Caki2 (cell line): ENCODE measurements at regions not wholly inside any gene's neighbourhood (a gene's known extent, or its start where the extent isn't known, plus 50 kb on each side); places are given as distances from the start of the nearest gene placed in this dataset.
"Not testable (repeated sequence)": the region's sequence is repeated elsewhere in the genome, so short reads cannot be mapped to it uniquely, and the experiment has no call there.

ENCODE experiments used
- DNase-seq: peaks from one replicate; pipeline ENCODE4 v3.0.0-alpha.2; 2015; ENCODE audit warnings: low read depth
- in situ Hi-C: cut with HindIII; loops from 2 replicates; pipeline ENCODE4 v1.10.0; 2016; ENCODE audit warnings: low sequenced_read_pairs, low pct_unique_long_range_greater_than_20kb, mixed read lengths

DNA sequence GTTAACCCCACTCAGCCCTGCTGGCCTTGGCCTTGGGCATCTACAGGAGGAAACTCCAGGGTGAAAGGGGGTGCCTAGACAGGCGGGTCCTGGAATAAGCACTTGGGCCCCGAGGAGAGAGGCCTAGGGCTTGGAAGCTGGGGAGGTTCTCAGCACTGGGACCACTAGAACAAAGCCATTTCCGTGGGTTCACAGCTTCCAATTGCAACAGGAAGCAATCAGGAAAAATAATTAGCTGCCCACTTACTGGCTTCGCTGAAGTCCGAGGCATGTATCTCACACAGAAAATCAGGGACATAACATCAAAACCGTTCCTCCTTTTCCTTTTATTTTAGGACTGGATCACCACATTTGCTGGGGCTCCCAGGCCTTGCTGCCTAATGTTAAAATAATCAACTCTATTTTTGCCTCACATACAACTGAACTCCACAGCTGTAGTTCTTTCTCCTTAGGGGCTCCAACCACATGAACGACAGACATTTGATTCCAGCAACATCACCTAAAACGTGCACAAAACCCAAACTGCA, 161.1 kb upstream of the GRK3 start:
- in situ Hi-C loops: no loop called here
- DNase-seq: no peak

DNA sequence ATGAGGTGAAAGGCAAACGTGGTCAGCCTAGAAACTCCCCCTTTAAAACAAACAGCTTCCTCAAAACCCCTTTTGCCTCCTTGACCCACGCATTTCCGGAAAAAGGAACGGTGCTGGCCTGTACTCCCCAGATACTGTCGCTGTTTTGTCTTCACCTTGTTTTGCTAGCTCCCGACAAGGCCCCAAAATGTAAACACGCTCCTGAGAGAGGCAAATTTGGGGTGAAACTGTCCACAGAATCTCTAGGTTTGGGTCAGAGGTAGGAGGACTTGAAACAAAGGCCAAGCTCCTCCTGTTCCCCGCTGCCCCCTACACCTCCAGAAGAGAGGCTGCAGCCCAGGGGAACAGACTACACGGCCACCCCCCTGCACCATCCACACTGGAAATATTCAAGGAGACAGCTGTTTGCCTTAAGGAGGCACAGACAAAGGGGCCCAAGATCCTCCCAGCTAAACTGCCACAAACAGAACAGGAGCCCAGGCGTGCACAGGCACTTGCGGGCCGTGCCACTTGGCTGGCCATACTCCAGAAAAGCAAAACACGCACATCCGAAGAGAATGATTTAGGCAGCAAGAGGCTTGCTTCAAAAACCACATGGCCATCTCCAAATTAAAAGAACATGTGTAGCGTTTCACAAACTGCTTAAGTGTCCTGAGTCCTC, 160.5 kb upstream of the GRK3 start:
- in situ Hi-C loops: no loop called here
- DNase-seq: peak; percentile 39

GRCh38 chr22:25404556-25404927, 159.9 kb upstream of the GRK3 start:
- no peak for DNase-seq
- in situ Hi-C loops: no loop called here

- peak; percentile 64 for DNase-seq
- in situ Hi-C loops: no loop called here
Observed at GRCh38 chr22:25404928-25405816, 159.3 kb upstream of the GRK3 start.

GRCh38 chr22:25405841-25406509, 158.5 kb upstream of the GRK3 start:
- no peak for DNase-seq
- in situ Hi-C loops: no loop called here

DNA sequence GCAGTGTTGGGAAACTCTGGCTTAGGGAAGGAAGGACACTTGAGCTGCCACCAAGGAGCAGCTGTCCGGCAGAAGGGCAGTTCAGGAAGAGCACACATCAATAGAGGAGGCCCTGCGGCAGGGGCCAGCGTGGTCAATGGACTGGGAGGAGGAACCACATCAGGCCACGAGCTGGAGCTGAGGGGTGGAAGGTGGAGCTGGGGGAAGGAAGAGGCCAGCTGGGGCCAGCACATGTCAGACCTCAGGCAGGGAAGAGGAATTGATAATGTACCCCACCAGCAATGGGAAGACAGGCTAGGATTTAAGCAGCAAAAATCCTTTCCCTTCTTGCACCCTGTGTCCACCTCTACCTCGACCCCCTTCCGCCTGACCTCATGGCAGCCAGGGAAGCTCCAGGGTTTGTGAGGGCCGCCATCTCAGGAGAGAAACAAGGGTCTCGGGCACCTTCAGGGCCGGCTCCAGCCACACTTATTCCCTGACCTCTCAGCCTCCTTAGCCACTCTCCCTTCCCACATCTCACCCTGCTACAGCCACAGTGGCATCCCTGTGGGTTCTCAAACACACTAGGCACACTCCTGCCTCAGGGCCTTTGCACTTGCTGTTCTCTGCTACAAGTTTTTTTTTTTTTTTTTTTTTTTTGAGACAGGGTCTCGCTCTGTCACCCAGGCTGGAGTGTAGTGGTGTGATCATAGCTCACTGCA, 157.8 kb upstream of the GRK3 start:
- in situ Hi-C loops: no loop called here
- DNase-seq: no peak

DNA sequence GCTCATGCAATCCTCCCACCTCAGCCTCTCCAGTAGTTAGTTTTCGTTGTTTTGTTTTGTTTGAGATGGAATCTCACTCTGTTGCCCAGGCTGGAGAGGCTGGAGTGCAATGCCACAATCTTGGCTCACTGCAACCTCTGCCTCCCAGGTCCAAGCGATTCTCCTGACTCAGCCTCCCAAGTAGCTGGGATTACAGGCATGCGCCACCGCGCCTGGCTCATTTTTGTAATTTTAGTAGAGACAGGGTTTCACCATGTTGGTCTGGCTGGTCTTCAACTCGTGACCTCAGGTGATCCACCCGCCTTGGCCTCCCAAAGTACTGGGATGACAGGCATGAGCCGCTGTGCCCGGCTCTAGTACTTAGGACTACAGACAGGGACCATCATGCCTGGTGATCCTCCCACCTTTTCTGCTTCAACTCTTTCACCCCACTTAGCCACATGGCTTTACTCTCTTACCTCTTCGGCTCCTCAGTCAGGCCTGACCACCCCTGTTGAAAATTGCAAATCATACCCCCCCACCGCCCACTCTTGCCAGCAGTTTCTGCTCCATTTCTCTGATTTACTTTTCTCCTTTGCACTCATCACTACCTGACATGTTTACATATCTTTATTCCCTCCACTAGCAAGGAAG, 157.1 kb upstream of the GRK3 start:
- in situ Hi-C loops: no loop called here
- no peak for DNase-seq

GRCh38 chr22:25407859-25408229, 156.6 kb upstream of the GRK3 start:
- DNase-seq: no peak
- in situ Hi-C loops: no loop called here

GRCh38 chr22:25409240-25409639, 155.2 kb upstream of the GRK3 start:
- DNase-seq: no peak
- in situ Hi-C loops: no loop called here

DNA sequence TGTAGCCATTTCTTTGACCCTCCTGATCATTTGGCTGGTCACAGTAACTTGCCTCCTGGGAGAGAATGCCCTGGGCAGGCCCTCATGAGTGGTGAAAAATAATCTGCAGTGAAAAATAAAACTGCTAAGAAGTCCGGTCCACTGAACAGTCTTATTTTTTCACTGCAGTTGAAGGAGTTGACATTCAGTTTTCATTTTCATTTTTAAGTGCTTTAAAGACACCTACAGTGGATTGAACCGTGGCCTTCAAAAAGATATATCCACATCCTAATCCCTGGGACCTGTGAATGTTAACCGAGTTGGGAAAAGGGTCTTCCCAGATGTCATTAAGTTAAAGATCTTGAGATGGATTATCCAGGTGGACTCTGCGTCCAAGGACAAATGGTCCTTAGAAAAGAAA, 153.6 kb upstream of the GRK3 start:
- in situ Hi-C loops: no loop called here
- DNase-seq: no peak

DNA sequence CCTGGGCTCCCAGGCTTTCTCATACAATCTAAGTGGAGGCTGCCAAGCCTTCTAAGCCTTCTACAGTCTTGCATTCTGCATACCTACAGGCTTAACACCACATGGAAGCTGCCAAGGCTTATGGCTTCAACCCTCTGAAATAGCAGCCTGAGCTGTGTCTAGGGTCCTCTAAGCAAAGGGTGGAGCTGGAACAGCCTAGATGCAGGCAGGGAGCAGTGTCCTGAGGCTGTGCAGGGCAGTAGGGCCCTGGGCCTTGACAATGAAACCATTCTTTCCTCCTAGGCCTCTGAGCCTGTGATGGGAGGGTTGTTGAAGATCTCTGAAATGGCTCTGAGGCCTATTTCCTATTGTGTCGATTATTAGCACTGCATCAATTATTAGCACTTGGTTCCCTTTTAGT, 150.9 kb upstream of the GRK3 start:
- in situ Hi-C loops: no loop called here
- DNase-seq: no peak

DNA sequence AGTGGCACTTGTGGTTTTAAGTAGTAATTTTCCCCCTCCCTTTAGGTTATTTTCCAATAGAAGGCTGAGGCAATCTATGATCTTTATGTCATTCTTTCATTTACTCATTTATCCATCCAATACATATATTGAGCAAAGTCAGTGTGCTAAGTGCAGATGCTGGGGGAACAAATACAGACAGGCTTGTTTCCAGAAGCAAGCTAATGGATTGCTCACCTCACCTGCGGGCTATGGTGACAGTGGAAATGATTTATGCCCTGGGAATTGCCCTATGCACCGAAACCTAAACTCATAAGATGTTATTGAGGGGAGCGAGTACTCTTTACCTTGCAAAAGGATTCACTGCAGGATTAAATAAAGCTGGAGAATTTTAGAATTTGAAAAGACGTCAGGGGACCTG, 148.7 kb upstream of the GRK3 start:
- in situ Hi-C loops, DNase-seq: not testable (repeated sequence)

GRCh38 chr22:25417826-25418225, 146.6 kb upstream of the GRK3 start:
- DNase-seq, in situ Hi-C loops: not testable (repeated sequence)

DNA sequence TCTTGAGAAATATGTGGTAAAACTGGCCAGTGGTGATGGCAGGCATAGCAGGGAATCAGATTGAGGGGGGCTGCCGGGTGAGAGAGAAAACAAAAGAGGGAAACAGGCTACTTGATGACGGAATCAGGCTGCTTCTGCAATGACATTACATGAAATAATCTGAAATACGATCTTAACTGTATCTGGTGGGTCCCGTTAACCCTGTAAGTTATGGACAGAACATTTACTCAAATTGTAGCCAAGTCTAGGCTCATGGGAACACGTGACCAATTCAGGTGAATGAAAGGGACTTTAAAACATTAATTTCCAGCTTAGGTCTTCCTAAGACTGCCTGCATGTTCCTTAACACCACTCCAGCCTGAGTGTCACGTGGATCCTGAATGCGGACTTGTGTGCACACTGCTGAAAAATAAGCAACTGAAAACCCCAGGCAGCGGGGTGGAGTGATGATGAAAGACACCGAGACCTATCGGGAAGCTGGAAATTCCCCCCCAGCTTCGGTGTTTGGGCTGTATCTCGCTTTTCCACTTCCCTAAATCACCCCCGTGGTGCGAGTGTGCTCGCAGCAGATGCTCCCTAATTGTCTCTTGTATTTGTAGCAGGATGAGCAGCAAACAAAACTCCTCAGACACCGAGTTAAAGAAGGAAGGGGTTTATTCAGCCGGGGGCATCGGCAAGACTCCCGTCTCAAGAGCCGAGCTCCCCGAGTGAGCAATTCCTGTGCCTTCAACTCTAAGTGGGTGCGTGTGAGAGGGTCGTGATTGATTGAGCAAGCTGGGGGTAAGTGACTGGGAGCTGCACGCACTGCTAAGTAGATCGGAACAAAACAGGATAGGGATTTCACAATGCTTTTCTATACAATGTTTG, 145.0 kb upstream of the GRK3 start:
- DNase-seq: no peak
- in situ Hi-C loops: no loop called here

GRCh38 chr22:25420114-25420441, 144.4 kb upstream of the GRK3 start:
- DNase-seq, in situ Hi-C loops: not testable (repeated sequence)

DNA sequence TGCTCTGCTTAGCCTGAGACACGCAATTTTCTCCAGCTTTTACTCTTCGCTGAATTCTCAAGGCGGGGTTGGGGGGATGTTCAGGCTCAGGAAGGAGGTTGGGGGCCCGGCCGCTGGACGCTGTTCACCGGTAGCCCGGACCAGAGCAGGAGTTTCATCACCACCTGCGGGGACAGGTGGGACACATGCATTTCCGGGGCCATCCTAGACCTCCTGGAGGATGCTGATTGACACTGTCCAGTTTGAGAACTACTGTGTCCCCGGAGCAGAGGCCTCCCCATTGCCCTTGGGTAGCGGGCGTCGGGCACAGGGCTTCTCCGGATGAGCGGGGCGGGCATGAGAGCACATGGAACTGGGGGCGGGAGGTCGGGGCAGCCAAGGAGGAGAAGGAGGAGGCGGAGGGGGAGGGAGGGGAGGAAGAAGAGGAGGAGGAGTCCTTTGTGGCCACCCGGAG, 144.0 kb upstream of the GRK3 start:
- no peak for DNase-seq
- in situ Hi-C loops: no loop called here
